ENCODE measurements at regions not wholly inside any gene's neighbourhood (a gene's known extent, or its start where the extent isn't known, plus 50 kb on each side); places are given as distances from the start of the nearest gene placed in this dataset.
A peak's percentile ranks its signal among the peaks of the same experiment; 100 is the strongest.

GRCh38 chr5:66277981-66278380 is 133.9 kb downstream of the SREK1 start:
- Histone ChIP-seq H3K4me1 (no peaks in the 10 kb centered on the region), H3K27me3 (no peaks in the 10 kb centered on the region), H3K9me3 (no peaks in the 10 kb centered on the region), H3K4me3 (no peak overlapping the region), H3K27ac (no peak overlapping the region), H3K36me3 (no peaks in the 10 kb centered on the region)
- intact Hi-C loops (cut with DNase I), result no loop called here
- TF ChIP-seq CTCF (IDR thresholded peaks at IDR 0.05) (no peak), POLR2A (IDR thresholded peaks at IDR 0.05) (no peak)
- ATAC-seq (no peak), DNase-seq (no peak)
- WGBS (ENCODE audit: insufficient coverage, low coverage, low lambda C conversion rate, missing lambda C conversion rate), result 65% methylated on average over 2 of the region's 2 CpGs

- Histone ChIP-seq H3K27me3 (no peaks in the 10 kb centered on the region), H3K9me3 (no peaks in the 10 kb centered on the region), H3K4me1 (peaks cover 0 to 9% (median 3%) of the 10 kb centered on the region in 4 donors), H3K36me3 (no peaks in the 10 kb centered on the region), H3K27ac (no peak overlapping the region), H3K4me3 (no peak overlapping the region)
- DNase-seq, result no peak
- WGBS (ENCODE audit: insufficient coverage, low coverage, low lambda C conversion rate, missing lambda C conversion rate), result 50% methylated on average over 1 of the region's 4 CpGs
- ATAC-seq, result no peak
- TF ChIP-seq POLR2A (IDR thresholded peaks at IDR 0.05) (no peak), CTCF (IDR thresholded peaks at IDR 0.05) (no peak)
- intact Hi-C loops (cut with DNase I), result no loop called here
Observed at GRCh38 chr5:66281294-66281693, 137.2 kb downstream of the SREK1 start.

GRCh38 chr5:66284588-66285342 is 140.7 kb downstream of the SREK1 start:
- Histone ChIP-seq H3K4me1 (peaks cover 0 to 9% (median 3%) of the 10 kb centered on the region in 4 donors), H3K36me3 (no peaks in the 10 kb centered on the region), H3K4me3 (no peak overlapping the region), H3K27me3 (no peaks in the 10 kb centered on the region), H3K27ac (peak overlapping the region in 1 of 3 donors; percentile 13), H3K9me3 (no peaks in the 10 kb centered on the region)
- intact Hi-C loops (cut with DNase I), result no loop called here
- WGBS (ENCODE audit: insufficient coverage, low coverage, low lambda C conversion rate, missing lambda C conversion rate), result 25% methylated on average over 2 of the region's 2 CpGs
- peak in 1 of 3 donors; percentile 55 for DNase-seq
- no peak for TF ChIP-seq POLR2A (IDR thresholded peaks at IDR 0.05)
- no peak for TF ChIP-seq CTCF (IDR thresholded peaks at IDR 0.05)
- peak; percentile 68 to 91 (median 79) for ATAC-seq

- Histone ChIP-seq H3K27ac (peak overlapping the region in 1 of 3 donors; percentile 13), H3K36me3 (no peaks in the 10 kb centered on the region), H3K4me3 (no peak overlapping the region), H3K9me3 (no peaks in the 10 kb centered on the region), H3K4me1 (peaks cover 0 to 9% (median 3%) of the 10 kb centered on the region in 4 donors), H3K27me3 (no peaks in the 10 kb centered on the region)
- peak in 2 of 4 donors; percentile 11 to 33 for ATAC-seq
- no CpG with 5 or more reads among the region's 3 CpGs for WGBS (ENCODE audit: insufficient coverage, low coverage, low lambda C conversion rate, missing lambda C conversion rate)
- TF ChIP-seq CTCF (IDR thresholded peaks at IDR 0.05), result no peak
- no peak for TF ChIP-seq POLR2A (IDR thresholded peaks at IDR 0.05)
- DNase-seq, result no peak
- intact Hi-C loops (cut with DNase I), result no loop called here
Observed at GRCh38 chr5:66285343-66285922, 141.3 kb downstream of the SREK1 start.
